Activated T-cell treated with anti-CD3 and anti-CD28 coated beads, Interleukin-2, amount 50 U/mL, for 24 hours (primary cell): ENCODE measurements at regions not wholly inside any gene's neighbourhood (a gene's known extent, or its start where the extent isn't known, plus 50 kb on each side); places are given as distances from the start of the nearest gene placed in this dataset.

Experiments used
- DNase-seq: peaks from one replicate; pipeline ENCODE4 v3.0.0-alpha.2; 2020
- H3K27ac Mint-ChIP-seq: 2 replicates; pipeline ENCODE4 v1.8.0; 2020; ENCODE audit warnings: mild to moderate bottlenecking, mixed read lengths
- H3K27me3 Mint-ChIP-seq: 2 replicates; pipeline ENCODE4 v1.8.0; 2020; ENCODE audit warnings: mixed read lengths
- H3K36me3 Mint-ChIP-seq: 2 replicates; pipeline ENCODE4 v1.8.0; 2020; ENCODE audit warnings: low read depth, mixed read lengths
- H3K4me1 Mint-ChIP-seq: 2 replicates; pipeline ENCODE4 v1.8.0; 2020; ENCODE audit warnings: low read depth, mixed read lengths
- H3K4me3 Mint-ChIP-seq: 2 replicates; pipeline ENCODE4 v1.8.0; 2020; ENCODE audit warnings: mild to moderate bottlenecking, moderate library complexity, mixed read lengths
- H3K9me3 Mint-ChIP-seq: 2 replicates; pipeline ENCODE4 v1.8.0; 2020; ENCODE audit warnings: mixed read lengths

- Mint-ChIP-seq H3K27ac (peak overlapping the region; percentile 50), H3K36me3 (no peaks in the 10 kb centered on the region)
These were observed 74.3 kb upstream of the RUNX3 start for GRCh38 chr1:25004355-25004754.

GRCh38 chr1:25003457-25004190, 73.5 kb upstream of the RUNX3 start:
- Mint-ChIP-seq H3K9me3 (no peaks in the 10 kb centered on the region), H3K27ac (peak overlapping the region; percentile 89), H3K36me3 (no peaks in the 10 kb centered on the region), H3K27me3 (no peaks in the 10 kb centered on the region), H3K4me3 (peak overlapping the region; percentile 12), H3K4me1 (peaks cover 84% of the 10 kb centered on the region)
- DNase-seq: no peak

More at GRCh38 chr1:25004355-25004754, 74.3 kb upstream of the RUNX3 start:
- Mint-ChIP-seq H3K27me3 (no peaks in the 10 kb centered on the region), H3K4me1 (peaks cover 81% of the 10 kb centered on the region), H3K4me3 (no peak overlapping the region), H3K9me3 (no peaks in the 10 kb centered on the region)
- no peak for DNase-seq

DNA sequence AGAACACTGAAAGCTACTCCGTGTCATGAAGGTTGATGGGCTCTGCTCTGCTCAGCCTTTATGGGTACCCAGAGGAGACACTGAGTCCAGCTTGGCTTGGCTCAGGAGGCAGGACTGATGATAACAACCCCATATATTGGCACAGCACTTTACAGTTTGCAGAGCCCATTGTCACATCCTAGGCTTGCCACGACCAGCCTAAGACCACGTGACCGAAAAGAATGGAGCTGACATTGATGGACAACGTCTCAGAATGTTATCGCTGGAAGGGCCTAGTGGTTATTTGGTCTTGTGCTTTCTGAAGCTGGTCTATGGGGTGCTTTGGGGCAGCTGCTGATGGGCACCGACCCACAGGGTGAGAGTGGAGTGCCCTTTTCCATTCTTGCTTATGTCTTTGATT, 72.9 kb upstream of the RUNX3 start:
- no peak for DNase-seq
- H3K27ac Mint-ChIP-seq: peak overlapping the region; percentile 89
- no peak overlapping the region for H3K4me3 Mint-ChIP-seq
- no peaks in the 10 kb centered on the region for H3K27me3 Mint-ChIP-seq
- H3K9me3 Mint-ChIP-seq: no peaks in the 10 kb centered on the region
- H3K4me1 Mint-ChIP-seq: peaks cover 81% of the 10 kb centered on the region
- H3K36me3 Mint-ChIP-seq: no peaks in the 10 kb centered on the region

DNA sequence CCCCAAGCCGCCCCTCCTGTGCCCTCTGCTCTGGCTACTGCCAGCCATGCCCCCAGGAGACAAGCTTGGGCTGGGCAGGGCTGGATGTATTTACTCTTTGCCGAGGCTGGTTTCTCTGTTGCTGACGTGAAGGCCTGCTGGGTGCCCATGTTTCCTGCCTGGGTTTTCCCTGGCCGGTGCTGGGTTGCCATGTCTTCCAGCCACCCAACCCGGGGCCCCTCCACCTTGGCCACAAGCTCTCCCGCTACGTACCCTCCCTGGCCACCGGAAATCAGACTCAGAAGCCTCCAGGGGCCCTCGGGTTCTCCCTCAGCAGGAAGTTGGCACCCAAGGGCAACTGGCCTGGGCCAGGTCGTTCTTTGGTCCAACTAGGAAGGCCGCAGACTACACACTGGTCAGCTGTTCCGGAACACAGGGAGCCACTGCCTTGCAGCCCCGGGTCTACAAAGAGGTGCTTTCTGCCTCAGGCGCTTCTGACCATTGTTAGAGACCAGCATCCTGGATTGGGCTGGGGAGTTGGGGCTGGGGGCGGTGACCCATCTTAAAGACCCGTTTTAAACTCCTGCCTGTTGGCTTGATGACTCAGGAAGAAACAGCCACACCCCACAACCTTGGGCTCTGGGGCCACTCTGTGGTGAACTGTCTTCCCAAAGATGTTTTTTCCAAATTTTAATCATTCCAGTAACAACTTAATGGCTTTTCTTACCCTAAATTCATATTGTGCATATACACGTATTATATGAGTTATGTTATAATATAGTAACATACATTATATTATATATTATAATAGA, 71.2 kb upstream of the RUNX3 start:
- Mint-ChIP-seq H3K4me3 (peak overlapping the region; percentile 15), H3K4me1 (peaks cover 81% of the 10 kb centered on the region), H3K9me3 (peaks cover 9% of the 10 kb centered on the region), H3K36me3 (peaks cover 9% of the 10 kb centered on the region), H3K27ac (peak overlapping the region; percentile 89), H3K27me3 (no peaks in the 10 kb centered on the region)
- DNase-seq: no peak

GRCh38 chr1:24999906-25000305, 69.8 kb upstream of the RUNX3 start:
- peaks cover 84% of the 10 kb centered on the region for H3K4me1 Mint-ChIP-seq
- no peak overlapping the region for H3K4me3 Mint-ChIP-seq
- H3K9me3 Mint-ChIP-seq: peaks cover 9% of the 10 kb centered on the region
- H3K36me3 Mint-ChIP-seq: peaks cover 9% of the 10 kb centered on the region
- DNase-seq: no peak
- H3K27ac Mint-ChIP-seq: peak overlapping the region; percentile 32
- no peaks in the 10 kb centered on the region for H3K27me3 Mint-ChIP-seq

- H3K4me3 Mint-ChIP-seq: no peak overlapping the region
- H3K36me3 Mint-ChIP-seq: peaks cover 9% of the 10 kb centered on the region
- peaks cover 9% of the 10 kb centered on the region for H3K9me3 Mint-ChIP-seq
- peak overlapping the region; percentile 32 for H3K27ac Mint-ChIP-seq
- peaks cover 84% of the 10 kb centered on the region for H3K4me1 Mint-ChIP-seq
- DNase-seq: no peak
- H3K27me3 Mint-ChIP-seq: no peaks in the 10 kb centered on the region
These were observed 69.3 kb upstream of the RUNX3 start for GRCh38 chr1:24999426-24999825.

DNA sequence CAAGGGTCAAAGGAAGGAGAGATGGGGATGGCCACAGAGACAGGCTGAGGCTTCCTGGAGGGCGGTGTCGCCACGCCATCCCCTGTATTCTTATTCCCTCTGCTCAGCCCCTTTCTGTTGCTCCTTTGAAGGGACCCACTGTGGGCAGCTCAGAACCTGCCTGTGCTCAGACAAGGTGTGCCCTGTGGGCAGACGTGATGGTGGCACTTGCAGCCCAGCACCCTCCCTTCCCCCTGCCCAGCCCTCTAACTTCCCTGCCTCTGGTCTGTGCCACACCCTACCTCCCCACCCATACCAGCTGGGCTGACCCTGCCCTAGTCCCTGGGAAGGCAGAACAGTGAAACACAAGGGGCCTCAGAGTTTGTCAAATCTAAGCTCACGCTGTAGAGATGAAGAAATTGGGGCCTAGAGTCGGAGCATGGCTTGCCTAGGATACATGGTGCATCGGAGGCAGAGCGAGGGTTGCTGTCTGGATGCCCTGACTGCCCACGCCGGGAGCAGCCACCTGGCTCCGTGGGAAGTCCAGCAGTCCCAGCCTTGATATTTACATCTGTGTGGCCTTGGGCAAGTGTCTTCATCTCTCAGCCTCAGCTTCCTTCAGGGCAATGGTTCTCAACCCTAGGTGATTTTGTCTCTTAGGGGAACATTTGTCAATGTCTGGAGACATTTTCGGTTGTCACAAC, 68.6 kb upstream of the RUNX3 start:
- no peak overlapping the region for H3K4me3 Mint-ChIP-seq
- H3K9me3 Mint-ChIP-seq: peaks cover 9% of the 10 kb centered on the region
- H3K27me3 Mint-ChIP-seq: no peaks in the 10 kb centered on the region
- peaks cover 9% of the 10 kb centered on the region for H3K36me3 Mint-ChIP-seq
- no peak for DNase-seq
- peaks cover 86% of the 10 kb centered on the region for H3K4me1 Mint-ChIP-seq
- H3K27ac Mint-ChIP-seq: peak overlapping the region; percentile 71

GRCh38 chr1:24996983-24997893, 67.2 kb upstream of the RUNX3 start:
- Mint-ChIP-seq H3K4me3 (peak overlapping the region; percentile 18), H3K4me1 (peaks cover 89% of the 10 kb centered on the region), H3K36me3 (peaks cover 9% of the 10 kb centered on the region), H3K27ac (peak overlapping the region; percentile 87), H3K27me3 (no peaks in the 10 kb centered on the region), H3K9me3 (peaks cover 9% of the 10 kb centered on the region)
- DNase-seq: peak; percentile 69

DNA sequence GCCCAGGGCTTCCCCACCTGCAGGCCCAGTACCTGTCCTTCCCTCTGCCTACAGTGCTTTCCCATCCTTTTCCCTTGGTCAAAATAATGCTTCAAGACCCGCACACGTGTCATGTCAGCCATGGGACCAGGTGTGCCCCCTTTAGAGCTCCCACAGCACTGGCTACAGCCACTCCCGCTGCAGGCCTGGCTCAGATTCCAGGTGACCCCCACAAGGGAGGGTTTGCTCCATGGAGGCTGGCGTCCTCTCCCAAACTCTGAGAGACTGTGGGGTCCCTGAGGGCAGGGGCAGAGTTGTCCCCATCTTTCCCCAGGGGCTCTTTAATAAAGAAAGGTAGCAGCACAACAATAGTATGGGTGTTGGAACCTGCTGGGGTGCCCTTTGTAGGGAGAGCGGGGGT, 66.4 kb upstream of the RUNX3 start:
- Mint-ChIP-seq H3K27me3 (no peaks in the 10 kb centered on the region), H3K27ac (peak overlapping the region; percentile 87), H3K9me3 (peaks cover 9% of the 10 kb centered on the region), H3K4me3 (no peak overlapping the region), H3K4me1 (peaks cover 95% of the 10 kb centered on the region), H3K36me3 (peaks cover 9% of the 10 kb centered on the region)
- no peak for DNase-seq

DNA sequence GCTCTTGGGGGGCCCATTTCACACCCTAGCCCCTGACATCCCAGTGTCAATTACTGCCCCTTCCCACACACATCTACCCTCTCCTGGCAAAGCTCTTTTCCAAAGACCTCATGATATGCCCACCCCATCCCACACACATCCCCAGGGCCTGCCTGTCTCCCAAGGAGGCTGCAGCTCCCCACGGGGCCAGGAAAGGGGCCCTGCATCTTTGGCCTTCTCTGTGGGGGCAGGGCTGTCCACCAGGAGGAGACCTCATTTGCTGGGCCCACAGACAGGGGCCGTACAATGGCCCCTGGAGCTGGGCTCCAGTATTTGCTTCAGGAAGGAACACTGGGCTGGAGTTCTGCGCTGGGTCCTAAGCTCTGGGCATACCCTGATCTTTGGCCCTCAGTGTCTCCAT, 65.6 kb upstream of the RUNX3 start:
- Mint-ChIP-seq H3K36me3 (peaks cover 9% of the 10 kb centered on the region), H3K9me3 (peaks cover 9% of the 10 kb centered on the region), H3K27me3 (no peaks in the 10 kb centered on the region), H3K4me3 (no peak overlapping the region), H3K4me1 (peaks cover 95% of the 10 kb centered on the region), H3K27ac (peak overlapping the region; percentile 80)
- DNase-seq: no peak

- peaks cover 97% of the 10 kb centered on the region for H3K4me1 Mint-ChIP-seq
- H3K27ac Mint-ChIP-seq: peak overlapping the region; percentile 78
- DNase-seq: no peak
- H3K9me3 Mint-ChIP-seq: peaks cover 9% of the 10 kb centered on the region
- peaks cover 9% of the 10 kb centered on the region for H3K36me3 Mint-ChIP-seq
- H3K4me3 Mint-ChIP-seq: no peak overlapping the region
- H3K27me3 Mint-ChIP-seq: no peaks in the 10 kb centered on the region
These were observed 65.1 kb upstream of the RUNX3 start for GRCh38 chr1:24995140-24995539.

DNA sequence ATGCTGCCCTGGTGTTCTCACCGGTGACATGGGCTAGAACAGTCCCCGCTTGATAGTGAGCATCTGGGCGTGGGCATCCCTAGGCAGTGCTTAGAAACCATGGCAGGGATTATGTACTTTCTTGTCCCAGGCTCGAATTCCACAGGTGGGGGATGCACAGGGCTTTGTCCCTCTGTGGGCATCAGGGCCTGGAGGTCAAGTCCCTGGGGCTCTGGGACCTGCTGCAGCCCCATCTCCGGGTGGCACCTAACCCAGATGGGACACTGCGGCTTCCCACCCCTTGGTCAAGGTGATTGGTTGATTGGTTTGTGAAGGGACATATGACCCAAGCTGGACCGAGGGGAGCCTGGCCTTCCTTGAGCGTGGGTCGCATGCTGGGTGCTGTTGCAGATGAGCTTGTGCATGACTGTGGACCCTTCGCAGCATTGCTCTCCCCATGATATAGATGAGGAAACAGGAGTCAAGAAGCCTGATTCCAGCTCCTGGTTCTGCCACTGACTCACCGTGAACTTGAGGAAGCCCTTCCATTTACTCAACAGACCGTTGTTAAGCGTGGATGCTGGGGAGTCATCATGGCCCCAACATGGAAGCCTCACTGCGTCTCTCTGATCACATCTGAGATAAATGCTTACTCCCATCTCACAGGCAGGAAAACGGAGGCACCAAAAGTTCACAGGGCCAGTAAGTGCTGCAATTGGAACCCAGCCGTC, 64.0 kb upstream of the RUNX3 start:
- Mint-ChIP-seq H3K27ac (peak overlapping the region; percentile 78), H3K4me3 (no peak overlapping the region)

DNA sequence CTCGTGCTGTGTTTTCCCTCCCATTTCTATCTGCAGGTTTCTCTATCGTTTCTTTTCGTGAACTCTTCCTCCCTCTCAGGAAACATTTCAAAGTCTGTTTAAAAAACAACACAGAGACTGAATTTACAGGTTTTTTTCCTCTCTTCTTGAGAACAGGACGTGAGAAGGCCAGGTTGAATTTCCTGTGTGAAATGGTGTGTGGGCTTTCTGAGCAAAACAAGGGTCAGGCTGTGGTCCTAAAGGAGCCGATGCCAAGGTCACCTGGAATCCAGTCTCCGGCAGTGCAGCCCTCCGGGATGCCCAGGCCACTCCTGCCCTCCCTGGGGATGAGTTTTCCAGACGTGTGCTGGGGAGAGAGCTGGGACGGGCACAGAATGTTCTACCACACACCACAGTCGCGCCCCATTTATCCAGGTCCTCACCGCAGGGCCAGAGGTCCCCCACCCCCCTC, 62.7 kb upstream of the RUNX3 start:
- peaks cover 9% of the 10 kb centered on the region for H3K36me3 Mint-ChIP-seq
- peak overlapping the region; percentile 96 for H3K27ac Mint-ChIP-seq
- no peaks in the 10 kb centered on the region for H3K27me3 Mint-ChIP-seq
- DNase-seq: no peak
- peaks cover 97% of the 10 kb centered on the region for H3K4me1 Mint-ChIP-seq
- H3K9me3 Mint-ChIP-seq: peaks cover 12% of the 10 kb centered on the region
- peak overlapping the region; percentile 59 for H3K4me3 Mint-ChIP-seq

More for the DNA sequence above, 64.0 kb upstream of the RUNX3 start:
- peaks cover 9% of the 10 kb centered on the region for H3K9me3 Mint-ChIP-seq
- H3K4me1 Mint-ChIP-seq: peaks cover 95% of the 10 kb centered on the region
- no peak for DNase-seq
- H3K36me3 Mint-ChIP-seq: peaks cover 9% of the 10 kb centered on the region
- H3K27me3 Mint-ChIP-seq: no peaks in the 10 kb centered on the region
